ENCODE measurements at regions not wholly inside any gene's neighbourhood (a gene's known extent, or its start where the extent isn't known, plus 50 kb on each side); places are given as distances from the start of the nearest gene placed in this dataset.

- DNase-seq, result no peak
These were observed 94.3 kb upstream of the LDB2 start for GRCh38 chr4:16992566-16993225.

- no peak for DNase-seq
These were observed 93.0 kb upstream of the LDB2 start for GRCh38 chr4:16991450-16991849.

GRCh38 chr4:16989371-16989770 is 90.9 kb upstream of the LDB2 start:
- no peak for DNase-seq

GRCh38 chr4:16988814-16989213 is 90.4 kb upstream of the LDB2 start:
- DNase-seq, result no peak

GRCh38 chr4:16977081-16977480 is 78.6 kb upstream of the LDB2 start:
- no peak for DNase-seq

- no peak for DNase-seq
These were observed 71.3 kb upstream of the LDB2 start for GRCh38 chr4:16969696-16970135.

- DNase-seq, result no peak
These were observed 69.3 kb upstream of the LDB2 start for GRCh38 chr4:16967722-16968121.

- no peak for DNase-seq
These were observed 60.9 kb upstream of the LDB2 start for GRCh38 chr4:16959305-16959704.

- no peak for DNase-seq
These were observed 54.6 kb upstream of the LDB2 start for GRCh38 chr4:16952896-16953630.

GRCh38 chr4:16952462-16952871 is 54.0 kb upstream of the LDB2 start:
- DNase-seq, result no peak
